Epithelial cell of esophagus (primary cell): ENCODE measurements at regions not wholly inside any gene's neighbourhood (a gene's known extent, or its start where the extent isn't known, plus 50 kb on each side); places are given as distances from the start of the nearest gene placed in this dataset.
A peak's percentile ranks its signal among the peaks of the same experiment; 100 is the strongest.

ENCODE experiments used
- DNase-seq: peaks from one replicate; pipeline ENCODE4 v3.0.0; 2010; ENCODE audit warnings: low read depth
- H3K4me3 ChIP-seq: 2 replicates; pipeline ENCODE4 v1.5.1; 2011; ENCODE audit warnings: mild to moderate bottlenecking, low read length, control low read depth
- TF ChIP-seq, protein P1 (sequence below): IDR thresholded peaks from 2 replicates; pipeline ENCODE4 v1.5.1; 2011; ENCODE audit warnings: low read depth, mild to moderate bottlenecking, low read length, control low read depth, inconsistent platforms; ENCODE audit not compliant: insufficient read depth; ENCODE audit errors: missing control alignments

DNA sequence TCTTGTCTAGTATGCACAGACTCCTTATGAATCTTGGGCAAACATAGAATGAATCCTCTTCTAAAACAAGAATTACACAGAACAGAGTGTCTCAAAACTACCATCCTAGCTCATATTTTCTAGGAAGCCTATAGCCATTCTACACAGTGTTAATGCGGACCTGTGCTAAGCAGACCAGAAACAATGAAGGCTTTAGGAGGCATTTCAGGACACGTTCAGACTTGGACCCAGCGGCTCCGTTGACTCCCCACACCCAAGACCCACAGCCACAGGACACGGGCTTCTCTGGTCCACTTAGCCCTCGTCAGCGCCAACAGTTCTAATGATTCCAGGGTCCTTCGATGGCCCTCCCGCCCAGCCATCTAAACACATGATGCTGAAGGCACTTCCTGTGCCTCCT, 182.2 kb downstream of the BCL11A start:
- DNase-seq = no peak
- TF ChIP-seq, protein P1, sequence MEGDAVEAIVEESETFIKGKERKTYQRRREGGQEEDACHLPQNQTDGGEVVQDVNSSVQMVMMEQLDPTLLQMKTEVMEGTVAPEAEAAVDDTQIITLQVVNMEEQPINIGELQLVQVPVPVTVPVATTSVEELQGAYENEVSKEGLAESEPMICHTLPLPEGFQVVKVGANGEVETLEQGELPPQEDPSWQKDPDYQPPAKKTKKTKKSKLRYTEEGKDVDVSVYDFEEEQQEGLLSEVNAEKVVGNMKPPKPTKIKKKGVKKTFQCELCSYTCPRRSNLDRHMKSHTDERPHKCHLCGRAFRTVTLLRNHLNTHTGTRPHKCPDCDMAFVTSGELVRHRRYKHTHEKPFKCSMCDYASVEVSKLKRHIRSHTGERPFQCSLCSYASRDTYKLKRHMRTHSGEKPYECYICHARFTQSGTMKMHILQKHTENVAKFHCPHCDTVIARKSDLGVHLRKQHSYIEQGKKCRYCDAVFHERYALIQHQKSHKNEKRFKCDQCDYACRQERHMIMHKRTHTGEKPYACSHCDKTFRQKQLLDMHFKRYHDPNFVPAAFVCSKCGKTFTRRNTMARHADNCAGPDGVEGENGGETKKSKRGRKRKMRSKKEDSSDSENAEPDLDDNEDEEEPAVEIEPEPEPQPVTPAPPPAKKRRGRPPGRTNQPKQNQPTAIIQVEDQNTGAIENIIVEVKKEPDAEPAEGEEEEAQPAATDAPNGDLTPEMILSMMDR = no peak
- H3K4me3 ChIP-seq = no peak overlapping the region

DNA sequence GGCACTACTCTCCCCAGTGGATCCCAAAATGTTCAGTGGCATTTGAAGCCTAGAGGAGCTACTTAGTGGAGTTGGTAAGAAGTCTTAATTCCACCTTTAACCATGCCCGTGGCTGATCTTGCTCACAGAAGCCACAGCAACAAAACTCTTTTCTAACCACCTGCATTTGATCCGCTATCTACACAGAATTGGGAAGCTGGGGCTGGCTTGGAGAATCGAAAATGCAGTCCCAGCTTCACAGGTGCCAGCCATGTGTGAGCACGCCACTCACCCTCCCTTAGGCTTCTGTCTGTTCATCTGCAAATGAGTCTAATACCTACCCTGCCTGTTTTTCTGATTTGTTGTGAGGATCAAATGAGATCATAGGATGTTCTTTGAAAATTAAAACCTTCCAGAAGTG, 182.6 kb downstream of the BCL11A start:
- peak; percentile 55 for DNase-seq

DNA sequence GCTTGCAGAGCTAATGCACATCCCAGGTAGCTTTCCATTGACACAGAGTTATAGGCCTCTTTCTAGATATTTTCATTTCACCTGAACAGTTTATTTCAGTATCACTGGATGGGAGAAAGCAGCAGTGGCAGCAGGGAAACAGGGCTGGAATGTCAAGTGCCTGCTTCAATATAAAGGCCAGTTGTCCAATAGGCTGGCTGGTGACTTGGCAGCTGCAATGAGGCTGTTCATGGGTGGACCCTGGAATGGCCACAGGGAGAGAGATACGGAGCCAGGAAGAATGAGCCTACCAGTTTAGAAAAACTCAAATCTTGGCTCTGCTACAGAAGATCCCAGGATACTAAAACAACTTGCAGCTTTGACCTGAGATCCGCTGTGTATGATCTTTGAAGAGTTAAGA, 185.0 kb downstream of the BCL11A start:
- no peak for DNase-seq
- TF ChIP-seq, protein P1 = no peak
- H3K4me3 ChIP-seq = no peak overlapping the region

More for the DNA sequence above, 182.6 kb downstream of the BCL11A start:
- H3K4me3 ChIP-seq = no peak overlapping the region
- TF ChIP-seq, protein P1 = no peak

DNA sequence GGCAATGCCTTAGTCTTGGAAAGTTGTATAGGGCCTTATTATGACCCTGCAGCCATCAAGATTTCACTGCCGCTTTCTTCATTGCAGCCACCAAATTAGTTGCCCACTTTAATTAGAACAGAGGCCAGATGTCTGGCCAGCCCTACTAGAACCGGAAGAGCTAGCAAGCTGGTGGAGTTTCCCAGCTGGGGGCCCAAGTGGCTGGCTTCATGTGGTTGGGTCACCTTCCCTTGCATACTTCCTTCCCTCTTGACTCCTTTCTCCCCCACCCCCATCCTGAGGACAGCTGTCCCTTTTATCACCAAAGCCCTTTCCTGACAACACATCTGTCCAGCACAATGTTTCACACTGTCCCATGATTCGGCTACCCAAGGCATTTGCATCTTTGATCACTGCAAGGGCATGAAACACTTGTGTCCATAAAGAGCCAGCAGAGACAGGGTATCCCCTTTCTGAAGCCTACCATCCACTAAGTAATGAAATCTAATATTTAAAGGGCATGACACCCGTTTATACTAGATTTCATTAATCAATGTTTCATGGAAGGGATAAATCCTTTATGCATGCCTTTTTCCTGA, 187.2 kb downstream of the BCL11A start:
- no peak overlapping the region for H3K4me3 ChIP-seq
- TF ChIP-seq, protein P1 = no peak
- no peak for DNase-seq

DNA sequence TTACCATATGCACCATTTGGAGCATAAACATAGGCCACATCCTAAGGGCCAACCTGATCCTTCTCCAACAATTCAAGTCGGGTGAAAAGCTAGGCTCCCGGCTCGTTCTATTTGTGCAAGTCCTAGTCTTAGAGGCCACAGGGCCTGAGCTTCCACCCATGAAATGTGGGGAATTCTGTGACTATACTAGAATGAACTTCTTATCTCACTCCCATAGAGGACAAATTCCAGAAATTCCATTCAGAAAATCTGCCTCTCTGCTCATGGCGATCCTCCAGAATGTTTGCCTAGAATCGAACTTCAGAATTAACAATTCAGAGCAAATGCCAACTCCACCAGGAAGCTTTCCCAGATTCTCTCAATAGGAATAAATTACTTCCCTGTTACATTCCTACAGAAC, 187.9 kb downstream of the BCL11A start:
- DNase-seq = no peak
- TF ChIP-seq, protein P1 = no peak
- no peak overlapping the region for H3K4me3 ChIP-seq

DNA sequence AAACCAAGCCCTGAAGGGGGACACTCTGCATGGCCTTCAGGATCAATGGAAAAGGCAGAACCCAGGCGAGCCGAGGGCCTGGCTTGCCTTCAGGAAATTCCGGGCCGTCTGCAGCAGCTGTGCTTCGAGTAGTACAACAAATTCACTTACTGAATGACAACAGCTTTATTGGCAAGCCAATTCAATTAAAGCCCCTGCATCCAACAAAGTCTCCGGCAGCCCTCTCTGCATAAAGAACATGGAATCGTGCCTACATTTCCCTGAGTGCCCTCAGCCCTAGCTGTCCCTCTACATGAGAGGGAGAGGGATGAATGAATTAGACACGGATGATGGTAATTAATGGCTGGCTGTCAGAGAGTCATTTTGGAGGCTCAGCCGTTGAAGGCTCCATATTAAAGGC, 189.0 kb downstream of the BCL11A start:
- no peak for DNase-seq
- TF ChIP-seq, protein P1 = no peak
- no peak overlapping the region for H3K4me3 ChIP-seq

DNA sequence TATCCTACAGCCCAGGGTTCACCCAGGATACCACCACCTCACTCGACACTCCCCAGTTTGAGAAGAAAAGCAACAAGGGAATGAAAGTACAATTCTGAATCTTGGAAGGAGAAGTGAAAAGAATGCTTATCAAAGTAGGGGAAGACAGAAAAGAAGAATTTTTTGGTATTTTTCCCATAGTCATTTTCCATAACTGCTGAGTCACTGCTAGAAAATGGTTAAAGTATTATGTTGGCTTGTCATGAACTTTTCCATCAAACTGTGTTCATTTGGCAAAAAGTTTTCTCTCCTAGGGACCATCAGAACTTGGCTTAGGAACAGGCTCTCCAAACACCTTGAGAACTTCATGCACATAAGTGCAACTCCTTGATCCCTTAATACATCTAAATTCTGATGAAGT, 192.0 kb downstream of the BCL11A start:
- DNase-seq = no peak

More for the DNA sequence above, 192.0 kb downstream of the BCL11A start:
- TF ChIP-seq, protein P1 = no peak
- H3K4me3 ChIP-seq = no peak overlapping the region
